ENCODE measurements at regions not wholly inside any gene's neighbourhood (a gene's known extent, or its start where the extent isn't known, plus 50 kb on each side); places are given as distances from the start of the nearest gene placed in this dataset.
"Not testable (repeated sequence)": the region's sequence is repeated elsewhere in the genome, so short reads cannot be mapped to it uniquely, and the experiment has no call there.

GRCh38 chr9:72471096-72471495 lies 50.3 kb upstream of the TMC1 start:
- Mint-ChIP-seq H3K27me3 (no peaks in the 10 kb centered on the region), H3K4me1 (ENCODE audit: low read depth in 2 of 2) (no peaks in the 10 kb centered on the region), H3K27ac (no peak overlapping the region), H3K4me3 (no peak overlapping the region), H3K9me3 (no peaks in the 10 kb centered on the region), H3K36me3 (ENCODE audit: insufficient read depth) (peaks cover 3% of the 10 kb centered on the region)
- DNase-seq (no peak), ATAC-seq (replicated peaks) (no peak)

DNA sequence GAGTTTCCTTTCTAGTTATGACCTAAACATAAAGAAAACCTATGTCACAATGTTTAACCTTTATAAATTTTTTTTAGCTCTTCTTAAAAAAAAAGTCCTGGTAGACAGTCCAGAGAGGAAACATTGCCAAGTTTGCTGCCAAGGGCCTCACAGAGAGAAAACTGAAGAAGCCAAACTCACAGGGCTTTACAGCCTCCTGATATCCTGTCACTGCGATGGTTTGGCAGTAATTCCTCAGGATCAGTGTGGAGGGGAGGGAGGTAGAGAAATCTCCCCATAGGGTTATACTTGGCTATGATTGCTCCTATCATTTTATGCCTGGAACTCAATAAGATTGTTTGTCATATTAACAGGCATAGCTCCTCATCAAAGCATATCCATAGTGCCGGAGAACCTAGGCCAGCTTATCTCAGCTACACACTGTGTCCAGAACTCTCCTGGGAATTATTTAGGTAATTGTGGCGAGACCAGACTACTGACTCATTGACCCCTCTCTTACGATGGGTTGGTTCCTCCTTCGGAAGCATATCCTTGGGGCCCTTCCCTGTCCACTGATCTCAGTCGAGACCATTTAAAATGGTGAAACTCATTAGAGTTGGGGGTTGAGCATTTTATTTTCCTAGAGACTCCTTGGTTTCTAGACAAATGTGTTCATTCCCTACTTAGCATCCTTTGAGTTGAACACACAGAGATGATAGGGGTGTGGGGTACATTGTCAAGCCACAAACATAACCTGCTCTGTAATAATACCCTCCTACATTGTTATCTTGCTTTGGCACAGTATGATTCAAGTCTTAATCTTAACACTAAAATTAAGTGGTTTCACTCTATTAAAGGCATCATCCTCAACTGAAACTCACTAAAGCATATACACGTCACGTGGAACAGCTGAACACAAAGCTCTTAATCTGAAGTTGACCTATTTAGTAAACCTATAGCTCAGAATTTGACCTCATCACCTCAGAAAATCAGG lies 53.4 kb upstream of the TMC1 start:
- H3K4me3 Mint-ChIP-seq: no peak overlapping the region
- H3K4me1 Mint-ChIP-seq (ENCODE audit: low read depth in 2 of 2): no peaks in the 10 kb centered on the region
- H3K27me3 Mint-ChIP-seq: no peaks in the 10 kb centered on the region
- no peaks in the 10 kb centered on the region for H3K9me3 Mint-ChIP-seq
- DNase-seq (no peak), ATAC-seq (replicated peaks) (no peak)
- peaks cover 3% of the 10 kb centered on the region for H3K36me3 Mint-ChIP-seq (ENCODE audit: insufficient read depth)
- no peak overlapping the region for H3K27ac Mint-ChIP-seq

GRCh38 chr9:72465593-72465984 lies 55.8 kb upstream of the TMC1 start:
- peaks cover 3% of the 10 kb centered on the region for H3K36me3 Mint-ChIP-seq (ENCODE audit: insufficient read depth)
- H3K27ac Mint-ChIP-seq: no peak overlapping the region
- H3K4me3 Mint-ChIP-seq: no peak overlapping the region
- DNase-seq: no peak
- ATAC-seq (replicated peaks): no peak
- no peaks in the 10 kb centered on the region for H3K27me3 Mint-ChIP-seq
- H3K4me1 Mint-ChIP-seq (ENCODE audit: low read depth in 2 of 2): no peaks in the 10 kb centered on the region
- no peaks in the 10 kb centered on the region for H3K9me3 Mint-ChIP-seq

GRCh38 chr9:72464857-72465592 lies 56.4 kb upstream of the TMC1 start:
- H3K27ac Mint-ChIP-seq: no peak overlapping the region
- H3K27me3 Mint-ChIP-seq: no peaks in the 10 kb centered on the region
- peaks cover 3% of the 10 kb centered on the region for H3K36me3 Mint-ChIP-seq (ENCODE audit: insufficient read depth)
- DNase-seq (no peak), ATAC-seq (replicated peaks) (no peak)
- H3K4me3 Mint-ChIP-seq: no peak overlapping the region
- H3K9me3 Mint-ChIP-seq: no peaks in the 10 kb centered on the region
- no peaks in the 10 kb centered on the region for H3K4me1 Mint-ChIP-seq (ENCODE audit: low read depth in 2 of 2)

DNA sequence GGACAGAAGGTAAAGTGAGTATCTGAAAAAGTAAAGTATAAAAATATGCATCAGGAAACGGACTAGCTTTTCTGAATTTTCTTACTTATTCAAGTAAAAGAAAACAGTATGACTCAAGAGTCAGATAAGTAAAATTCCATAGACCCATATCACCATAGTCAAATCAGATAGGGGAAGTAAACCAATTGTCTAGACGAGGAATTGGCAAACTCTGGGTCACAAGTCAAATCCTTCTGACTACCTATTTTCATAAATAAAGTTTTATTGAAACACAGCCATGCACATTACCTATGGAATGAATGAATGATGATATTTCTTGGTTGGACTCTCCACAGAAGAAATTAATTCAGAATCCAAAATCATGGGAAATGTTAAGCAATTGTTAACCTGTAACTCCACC lies 59.1 kb upstream of the TMC1 start:
- DNase-seq: no peak
- ATAC-seq (replicated peaks): no peak

GRCh38 chr9:72460342-72461312 lies 60.8 kb upstream of the TMC1 start:
- Mint-ChIP-seq H3K4me1 (ENCODE audit: low read depth in 2 of 2) (peaks cover 0 to 4% of the 10 kb centered on the region in 2 donors), H3K4me3 (no peak overlapping the region), H3K9me3 (no peaks in the 10 kb centered on the region), H3K36me3 (ENCODE audit: insufficient read depth) (no peaks in the 10 kb centered on the region), H3K27me3 (no peaks in the 10 kb centered on the region), H3K27ac (no peak overlapping the region)
- ATAC-seq (replicated peaks): no peak
- DNase-seq: no peak

More for the DNA sequence above, 59.1 kb upstream of the TMC1 start:
- no peak overlapping the region for H3K4me3 Mint-ChIP-seq
- no peak overlapping the region for H3K27ac Mint-ChIP-seq
- no peaks in the 10 kb centered on the region for H3K36me3 Mint-ChIP-seq (ENCODE audit: insufficient read depth)
- H3K27me3 Mint-ChIP-seq: no peaks in the 10 kb centered on the region
- no peaks in the 10 kb centered on the region for H3K9me3 Mint-ChIP-seq
- peaks cover 0 to 4% of the 10 kb centered on the region in 2 donors for H3K4me1 Mint-ChIP-seq (ENCODE audit: low read depth in 2 of 2)

DNA sequence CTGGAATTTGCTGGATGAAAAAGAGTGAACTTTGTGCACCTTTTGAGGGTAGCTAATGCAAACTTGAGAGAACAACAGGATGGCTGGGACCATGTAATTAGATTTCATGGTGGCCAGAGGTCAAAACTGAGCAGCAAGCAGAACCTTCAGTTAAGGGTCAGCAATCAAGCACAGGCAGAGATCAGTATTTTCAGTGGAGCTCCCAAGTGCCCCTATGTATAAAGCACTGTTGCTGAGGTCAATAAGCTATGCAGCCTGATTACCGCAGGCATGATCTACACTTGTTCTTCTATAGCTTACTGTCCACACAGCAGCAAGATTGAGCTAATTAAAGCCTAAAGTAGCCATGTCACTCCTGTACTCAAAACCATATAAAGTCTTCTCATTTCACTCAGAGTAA lies 62.1 kb upstream of the TMC1 start:
- no peak for ATAC-seq (replicated peaks)
- H3K27ac Mint-ChIP-seq: no peak overlapping the region

DNA sequence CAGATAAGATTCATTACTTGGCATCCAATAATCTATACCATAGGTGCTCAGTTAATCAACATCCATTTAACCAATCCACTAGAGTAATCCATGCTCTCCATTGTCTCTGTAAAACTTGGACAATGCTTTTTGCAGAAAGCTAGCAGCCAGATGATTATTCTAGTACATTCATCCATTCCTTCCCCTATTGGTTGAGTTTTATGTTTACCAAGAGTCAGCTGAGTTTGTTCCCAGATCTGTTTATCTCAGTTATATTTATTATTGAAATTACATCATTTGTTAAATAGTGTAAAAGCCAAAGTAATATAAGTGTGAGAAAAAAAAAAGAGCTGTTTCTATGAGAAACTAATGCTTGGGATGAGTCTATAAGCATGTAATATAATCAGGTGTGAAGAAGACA lies 63.3 kb upstream of the TMC1 start:
- DNase-seq (no peak), ATAC-seq (replicated peaks) (no peak)
- Mint-ChIP-seq H3K9me3 (no peaks in the 10 kb centered on the region), H3K27ac (peak overlapping the region; percentile 23 to 55), H3K4me1 (ENCODE audit: low read depth in 2 of 2) (peaks cover 0 to 4% of the 10 kb centered on the region in 2 donors), H3K4me3 (no peak overlapping the region), H3K27me3 (no peaks in the 10 kb centered on the region), H3K36me3 (ENCODE audit: insufficient read depth) (no peaks in the 10 kb centered on the region)

More for the DNA sequence above, 62.1 kb upstream of the TMC1 start:
- no peaks in the 10 kb centered on the region for H3K27me3 Mint-ChIP-seq
- no peaks in the 10 kb centered on the region for H3K9me3 Mint-ChIP-seq
- DNase-seq: no peak
- no peaks in the 10 kb centered on the region for H3K36me3 Mint-ChIP-seq (ENCODE audit: insufficient read depth)
- no peak overlapping the region for H3K4me3 Mint-ChIP-seq
- peaks cover 0 to 4% of the 10 kb centered on the region in 2 donors for H3K4me1 Mint-ChIP-seq (ENCODE audit: low read depth in 2 of 2)

DNA sequence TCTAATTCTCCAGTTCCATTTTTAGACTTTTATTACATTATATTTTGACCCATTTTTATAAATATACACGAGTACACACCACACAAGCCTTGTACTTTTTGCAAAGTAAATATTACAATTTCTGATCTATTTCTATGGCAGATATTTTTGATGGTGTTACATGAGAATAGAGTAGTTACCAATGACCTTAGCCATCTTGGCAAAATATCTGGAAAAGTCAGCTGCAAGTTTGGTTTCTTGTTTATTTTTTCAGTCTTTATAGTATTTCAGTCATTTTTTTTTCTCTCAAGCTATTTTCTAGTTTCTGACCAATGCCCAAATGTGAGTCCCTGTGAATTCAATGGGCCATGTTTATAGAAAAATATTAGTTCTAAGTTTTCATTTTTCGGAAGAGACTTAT lies 64.0 kb upstream of the TMC1 start:
- no peak for DNase-seq
- Mint-ChIP-seq H3K4me3 (no peak overlapping the region), H3K36me3 (ENCODE audit: insufficient read depth) (no peaks in the 10 kb centered on the region), H3K9me3 (no peaks in the 10 kb centered on the region), H3K27me3 (no peaks in the 10 kb centered on the region), H3K4me1 (ENCODE audit: low read depth in 2 of 2) (peaks cover 0 to 4% of the 10 kb centered on the region in 2 donors), H3K27ac (no peak overlapping the region)
- ATAC-seq (replicated peaks): no peak

DNA sequence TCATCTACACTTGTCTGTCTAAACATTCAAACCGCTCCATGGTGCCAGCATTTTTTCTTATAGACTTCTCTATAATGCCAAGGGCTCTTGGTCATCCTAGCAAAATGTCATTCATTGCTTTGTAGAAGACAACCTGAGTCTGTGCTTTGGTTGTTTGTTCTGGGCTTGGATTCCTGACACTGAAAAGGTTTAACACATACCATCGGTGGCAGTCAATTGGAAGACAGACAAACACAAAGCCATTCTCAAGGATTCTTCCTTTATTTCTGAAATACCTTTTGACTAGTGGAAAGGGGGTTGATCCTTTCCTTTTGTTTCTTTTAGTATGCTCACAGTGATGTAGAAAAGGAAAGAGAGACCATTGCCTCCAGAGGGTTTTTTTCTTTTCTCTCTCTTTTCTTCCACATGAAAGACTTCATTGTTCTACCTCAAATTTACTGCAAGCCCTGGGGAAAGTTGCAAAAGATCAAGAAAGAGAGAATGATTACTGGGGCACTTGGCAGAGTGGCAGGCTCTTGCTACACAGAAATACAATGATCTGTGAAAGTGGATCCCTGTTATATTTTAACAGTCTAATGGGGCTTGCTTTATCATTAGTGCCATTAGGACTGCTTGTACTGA lies 66.4 kb upstream of the TMC1 start:
- Mint-ChIP-seq H3K4me3 (no peak overlapping the region), H3K27ac (no peak overlapping the region), H3K36me3 (ENCODE audit: insufficient read depth) (no peaks in the 10 kb centered on the region), H3K9me3 (no peaks in the 10 kb centered on the region), H3K4me1 (ENCODE audit: low read depth in 2 of 2) (peaks cover 0 to 4% of the 10 kb centered on the region in 2 donors), H3K27me3 (peaks cover 0 to 5% of the 10 kb centered on the region in 2 donors)
- ATAC-seq (replicated peaks): no peak
- DNase-seq: no peak

- Mint-ChIP-seq H3K9me3 (no peaks in the 10 kb centered on the region), H3K4me3 (no peak overlapping the region), H3K36me3 (ENCODE audit: insufficient read depth) (no peaks in the 10 kb centered on the region), H3K27me3 (peaks cover 0 to 14% of the 10 kb centered on the region in 2 donors), H3K4me1 (ENCODE audit: low read depth in 2 of 2) (peaks cover 0 to 4% of the 10 kb centered on the region in 2 donors), H3K27ac (no peak overlapping the region)
- ATAC-seq (replicated peaks) (no peak), DNase-seq (no peak)
These were observed 67.6 kb upstream of the TMC1 start for GRCh38 chr9:72453797-72454196.

DNA sequence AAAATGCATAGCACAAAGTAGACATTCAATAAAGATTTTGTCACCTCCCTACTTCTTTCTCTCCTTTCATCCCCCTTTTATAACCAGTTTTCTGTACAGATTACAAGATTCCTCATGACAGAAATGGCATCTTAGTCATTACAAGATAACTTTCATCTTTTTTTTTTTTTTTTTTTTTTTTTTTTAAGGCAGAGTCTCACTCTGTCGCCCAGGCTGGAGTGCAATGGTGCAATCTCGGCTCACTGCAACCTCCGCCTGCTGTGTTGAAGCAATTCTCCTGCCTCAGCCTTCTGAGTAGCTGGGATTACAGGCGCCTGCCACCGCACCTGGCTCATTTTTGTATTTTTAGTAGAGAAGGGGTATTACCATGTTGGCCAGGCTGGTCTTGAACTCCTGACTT lies 75.2 kb upstream of the TMC1 start:
- not testable (repeated sequence) for DNase-seq; H3K9me3 Mint-ChIP-seq; ATAC-seq (replicated peaks); H3K4me3 Mint-ChIP-seq; H3K27ac Mint-ChIP-seq
- Mint-ChIP-seq H3K27me3 (peaks cover 0 to 19% of the 10 kb centered on the region in 2 donors), H3K36me3 (ENCODE audit: insufficient read depth) (peaks cover 11% of the 10 kb centered on the region), H3K4me1 (ENCODE audit: low read depth in 2 of 2) (peaks cover 8 to 14% of the 10 kb centered on the region in 2 donors)
